ENCODE measurements at regions not wholly inside any gene's neighbourhood (a gene's known extent, or its start where the extent isn't known, plus 50 kb on each side); places are given as distances from the start of the nearest gene placed in this dataset.

- Mint-ChIP-seq H3K9me3 (no peaks in the 10 kb centered on the region), H3K4me1 (peaks cover 30 to 53% (median 43%) of the 10 kb centered on the region in 3 donors), H3K27me3 (no peaks in the 10 kb centered on the region), H3K36me3 (no peaks in the 10 kb centered on the region), H3K27ac (peak overlapping the region in 1 of 2 donors; percentile 19), H3K4me3 (no peak overlapping the region)
- Histone ChIP-seq H3K4me1 (ENCODE audit: control insufficient read depth in 1 of 2, extremely low read depth in 1 of 2, insufficient read depth in 2 of 2, low read length in 2 of 2) (peaks cover 26 to 63% of the 10 kb centered on the region in 2 experiments), H3K27me3 (replicated peaks in 1 of 2; ENCODE audit: control insufficient read depth in 2 of 2, extremely low read depth in 1 of 2, insufficient read depth in 2 of 2, low read length in 1 of 2) (peaks cover 0 to 2% of the 10 kb centered on the region in 2 experiments), H3K9me3 (no peaks in the 10 kb centered on the region), H3K4me3 (ENCODE audit: control insufficient read depth in 1 of 2, extremely low read depth in 1 of 2, low read length in 1 of 2) (no peak overlapping the region), H3K36me3 (ENCODE audit: control insufficient read depth in 2 of 2, extremely low read depth in 1 of 2, insufficient read depth in 1 of 2, low read length in 1 of 2) (no peaks in the 10 kb centered on the region), H3K27ac (ENCODE audit: low read length) (no peak overlapping the region)
- CTCF ChIA-PET = no interaction called here
- ATAC-seq (replicated peaks in 1 of 4) (no peak), DNase-seq (no peak)
- WGBS (ENCODE audit: insufficient coverage) = 96% methylated on average over 19 of the region's 30 CpGs
- POLR2A ChIA-PET = no interaction called here
These were observed 179.9 kb downstream of the SEC14L1 start for GRCh38 chr17:77320485-77321256.

DNA sequence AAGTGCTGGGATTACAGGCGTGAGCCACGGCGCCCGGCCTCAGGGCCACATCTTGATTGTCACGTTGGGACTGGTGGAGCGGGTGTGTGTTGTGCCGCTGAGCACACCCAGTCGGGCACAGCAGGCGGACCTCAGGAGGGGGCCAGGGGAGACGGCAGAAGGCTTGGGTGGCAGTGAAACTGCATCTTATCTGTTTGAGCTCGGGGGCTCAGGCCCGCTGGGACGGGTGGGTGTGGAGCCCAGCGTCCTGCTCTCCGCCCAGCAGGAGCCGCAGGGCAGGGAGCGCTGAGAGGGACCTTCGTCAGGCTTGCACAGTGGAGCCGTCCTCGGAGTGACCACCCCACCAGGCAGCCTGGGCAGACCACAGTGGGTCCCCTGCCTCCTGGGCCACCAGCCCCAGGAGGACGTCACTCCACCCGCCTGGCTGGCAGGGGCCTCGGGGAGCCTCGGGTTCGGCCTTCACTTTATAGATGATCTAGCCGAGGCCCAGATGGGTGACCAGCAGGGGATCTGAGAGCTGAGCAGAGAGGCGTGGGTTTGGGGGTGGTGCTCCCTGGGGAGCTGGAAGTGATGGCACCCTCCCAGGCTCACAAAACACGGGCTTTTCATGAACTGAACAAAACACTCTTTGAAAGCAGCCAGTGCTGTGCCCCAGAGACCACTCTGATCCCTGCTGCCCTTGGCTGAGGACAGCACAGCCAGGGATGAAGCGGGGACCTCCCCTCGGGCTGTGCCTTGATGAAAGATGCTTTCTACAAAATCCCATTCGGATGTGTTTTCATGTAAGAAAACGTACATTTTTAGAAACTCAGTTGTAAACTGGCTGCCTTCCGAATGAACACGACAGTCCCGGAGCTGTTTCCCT, 181.1 kb downstream of the SEC14L1 start:
- Mint-ChIP-seq H3K27me3 (no peaks in the 10 kb centered on the region), H3K27ac (no peak overlapping the region), H3K4me1 (peaks cover 43 to 65% (median 55%) of the 10 kb centered on the region in 3 donors), H3K9me3 (no peaks in the 10 kb centered on the region), H3K4me3 (peak overlapping the region in 1 of 3 donors; percentile 39), H3K36me3 (no peaks in the 10 kb centered on the region)
- no peak for DNase-seq
- 97% methylated on average over 29 of the region's 35 CpGs for WGBS (ENCODE audit: insufficient coverage)
- H3K4me1 ChIP-seq (ENCODE audit: control insufficient read depth in 1 of 2, extremely low read depth in 1 of 2, insufficient read depth in 2 of 2, low read length in 2 of 2) = peaks cover 38 to 74% of the 10 kb centered on the region in 2 experiments
- no peak overlapping the region for H3K4me3 ChIP-seq (ENCODE audit: control insufficient read depth in 1 of 2, extremely low read depth in 1 of 2, low read length in 1 of 2)
- ChIA-PET CTCF (no interaction called here), POLR2A (interaction anchor here in 1 of 2 donors (0.6 kb wide), 1 partner anchor 29 kb away, joined by 3 read pairs; no protein-coding TSS in a partner anchor)
- H3K27ac ChIP-seq (ENCODE audit: low read length) = no peak overlapping the region
- no peak for ATAC-seq (replicated peaks in 1 of 4)
- H3K9me3 ChIP-seq = no peaks in the 10 kb centered on the region
- no peaks in the 10 kb centered on the region for H3K36me3 ChIP-seq (ENCODE audit: control insufficient read depth in 2 of 2, extremely low read depth in 1 of 2, insufficient read depth in 1 of 2, low read length in 1 of 2)
- H3K27me3 ChIP-seq (replicated peaks in 1 of 2; ENCODE audit: control insufficient read depth in 2 of 2, extremely low read depth in 1 of 2, insufficient read depth in 2 of 2, low read length in 1 of 2) = no peaks in the 10 kb centered on the region

GRCh38 chr17:77322514-77323412, 182.0 kb downstream of the SEC14L1 start:
- peaks cover 44 to 71% (median 57%) of the 10 kb centered on the region in 3 donors for H3K4me1 Mint-ChIP-seq
- POLR2A ChIA-PET = interaction anchor here (0.6 kb wide), 2 partner anchors 30 to 871 kb away, joined by 3 read pairs; no protein-coding TSS in a partner anchor
- no peaks in the 10 kb centered on the region for H3K27me3 Mint-ChIP-seq
- CTCF ChIA-PET = no interaction called here
- H3K27ac Mint-ChIP-seq = peak overlapping the region in 1 of 2 donors; percentile 49
- ATAC-seq (replicated peaks in 1 of 4) (no peak), DNase-seq (peak in 1 of 35 experiments; percentile 8)
- Histone ChIP-seq H3K9me3 (no peaks in the 10 kb centered on the region), H3K27me3 (replicated peaks in 1 of 2; ENCODE audit: control insufficient read depth in 2 of 2, extremely low read depth in 1 of 2, insufficient read depth in 2 of 2, low read length in 1 of 2) (no peaks in the 10 kb centered on the region), H3K4me3 (ENCODE audit: control insufficient read depth in 1 of 2, extremely low read depth in 1 of 2, low read length in 1 of 2) (no peak overlapping the region), H3K36me3 (ENCODE audit: control insufficient read depth in 2 of 2, extremely low read depth in 1 of 2, insufficient read depth in 1 of 2, low read length in 1 of 2) (no peaks in the 10 kb centered on the region), H3K27ac (ENCODE audit: low read length) (no peak overlapping the region), H3K4me1 (ENCODE audit: control insufficient read depth in 1 of 2, extremely low read depth in 1 of 2, insufficient read depth in 2 of 2, low read length in 2 of 2) (peaks cover 40 to 81% of the 10 kb centered on the region in 2 experiments)
- no peaks in the 10 kb centered on the region for H3K36me3 Mint-ChIP-seq
- no peaks in the 10 kb centered on the region for H3K9me3 Mint-ChIP-seq
- WGBS (ENCODE audit: insufficient coverage) = 95% methylated on average over 23 of the region's 32 CpGs
- H3K4me3 Mint-ChIP-seq = peak overlapping the region in 2 of 3 donors; percentile 28 to 81

- ChIA-PET POLR2A (interaction anchor here in 1 of 2 donors (0.6 kb wide), 1 partner anchor 870 kb away, joined by 3 read pairs; no protein-coding TSS in a partner anchor), CTCF (no interaction called here)
- Mint-ChIP-seq H3K4me1 (peaks cover 44 to 74% (median 63%) of the 10 kb centered on the region in 3 donors), H3K36me3 (no peaks in the 10 kb centered on the region), H3K9me3 (no peaks in the 10 kb centered on the region), H3K27ac (peak overlapping the region in 1 of 2 donors; percentile 72), H3K4me3 (peak overlapping the region in 2 of 3 donors; percentile 31 to 81), H3K27me3 (no peaks in the 10 kb centered on the region)
- WGBS (ENCODE audit: insufficient coverage) = 61% methylated on average over 35 of the region's 36 CpGs
- H3K36me3 ChIP-seq (ENCODE audit: control insufficient read depth in 2 of 2, extremely low read depth in 1 of 2, insufficient read depth in 1 of 2, low read length in 1 of 2) = no peaks in the 10 kb centered on the region
- DNase-seq (peak in 6 of 35 experiments; percentile 9 to 44 (median 25)), ATAC-seq (replicated peaks in 1 of 4) (no peak)
- H3K27me3 ChIP-seq (replicated peaks in 1 of 2; ENCODE audit: control insufficient read depth in 2 of 2, extremely low read depth in 1 of 2, insufficient read depth in 2 of 2, low read length in 1 of 2) = no peaks in the 10 kb centered on the region
- H3K9me3 ChIP-seq = no peaks in the 10 kb centered on the region
- H3K4me1 ChIP-seq (ENCODE audit: control insufficient read depth in 1 of 2, extremely low read depth in 1 of 2, insufficient read depth in 2 of 2, low read length in 2 of 2) = peaks cover 40 to 83% of the 10 kb centered on the region in 2 experiments
- H3K27ac ChIP-seq (ENCODE audit: low read length) = no peak overlapping the region
- no peak overlapping the region for H3K4me3 ChIP-seq (ENCODE audit: control insufficient read depth in 1 of 2, extremely low read depth in 1 of 2, low read length in 1 of 2)
These were observed 182.8 kb downstream of the SEC14L1 start for GRCh38 chr17:77323413-77324171.

DNA sequence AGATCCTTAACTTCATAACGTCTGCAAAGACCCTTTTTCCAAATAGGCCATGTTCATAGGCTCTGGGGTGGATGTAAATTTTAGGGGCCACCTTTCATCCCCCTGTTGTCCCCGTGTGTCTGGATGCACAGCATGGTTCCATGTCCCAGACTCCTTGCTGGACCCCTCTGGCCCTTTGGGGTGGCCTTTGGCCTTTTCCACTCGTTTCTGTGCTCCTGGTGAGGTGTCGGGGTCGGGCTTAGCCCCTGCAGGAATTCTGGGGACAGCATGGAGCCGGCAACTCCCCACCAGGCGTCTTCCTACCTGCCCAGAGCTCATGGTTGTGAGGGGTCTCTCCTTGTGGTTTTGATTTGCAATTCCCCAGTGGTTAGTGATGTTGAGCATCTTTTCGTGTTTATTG, 183.5 kb downstream of the SEC14L1 start:
- DNase-seq (peak in 1 of 35 experiments; percentile 21), ATAC-seq (replicated peaks in 1 of 4) (no peak)
- no peaks in the 10 kb centered on the region for H3K36me3 ChIP-seq (ENCODE audit: control insufficient read depth in 2 of 2, extremely low read depth in 1 of 2, insufficient read depth in 1 of 2, low read length in 1 of 2)
- Mint-ChIP-seq H3K4me1 (peaks cover 48 to 73% (median 62%) of the 10 kb centered on the region in 3 donors), H3K27me3 (no peaks in the 10 kb centered on the region), H3K36me3 (no peaks in the 10 kb centered on the region), H3K9me3 (no peaks in the 10 kb centered on the region), H3K27ac (peak overlapping the region in 1 of 2 donors; percentile 80), H3K4me3 (peak overlapping the region in 2 of 3 donors; percentile 31 to 81)
- 95% methylated on average over 3 of the region's 8 CpGs for WGBS (ENCODE audit: insufficient coverage)
- H3K9me3 ChIP-seq = no peaks in the 10 kb centered on the region
- H3K4me1 ChIP-seq (ENCODE audit: control insufficient read depth in 1 of 2, extremely low read depth in 1 of 2, insufficient read depth in 2 of 2, low read length in 2 of 2) = peaks cover 39 to 80% of the 10 kb centered on the region in 2 experiments
- H3K4me3 ChIP-seq (ENCODE audit: control insufficient read depth in 1 of 2, extremely low read depth in 1 of 2, low read length in 1 of 2) = no peak overlapping the region
- POLR2A ChIA-PET = no interaction called here
- no peak overlapping the region for H3K27ac ChIP-seq (ENCODE audit: low read length)
- H3K27me3 ChIP-seq (replicated peaks in 1 of 2; ENCODE audit: control insufficient read depth in 2 of 2, extremely low read depth in 1 of 2, insufficient read depth in 2 of 2, low read length in 1 of 2) = no peaks in the 10 kb centered on the region
- CTCF ChIA-PET = no interaction called here
